HG02870 (cell line): ENCODE measurements at regions not wholly inside any gene's neighbourhood (a gene's known extent, or its start where the extent isn't known, plus 50 kb on each side); places are given as distances from the start of the nearest gene placed in this dataset.

Experiments
- ATAC-seq: cut with Tn5 transposase; IDR thresholded peaks from one replicate; pipeline ENCODE4 v1.9.1; 2021; ENCODE audit warnings: mild to moderate bottlenecking, moderate library complexity; ENCODE audit not compliant: unreplicated experiment

GRCh38 chr15:48032911-48033310 lies 87.9 kb upstream of the SLC24A5 start:
- ATAC-seq: no peak

DNA sequence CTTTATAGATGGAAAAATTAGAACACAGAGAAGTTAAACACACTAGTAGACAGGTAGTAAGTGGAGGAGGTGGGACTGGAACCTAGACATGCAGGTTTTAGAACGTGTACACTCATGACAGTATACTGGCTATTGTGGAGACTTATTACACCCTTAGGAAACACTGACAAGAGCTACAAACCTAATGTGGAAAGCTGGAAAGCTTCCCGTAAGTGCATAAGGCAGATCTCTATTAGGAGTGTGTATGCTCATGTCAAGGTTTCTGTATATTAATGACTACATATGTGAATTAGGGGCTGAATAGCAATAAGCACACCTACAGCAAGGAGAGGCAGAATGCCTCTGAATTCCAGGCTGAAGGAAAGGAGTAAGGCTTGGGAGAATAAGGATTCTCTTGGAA lies 82.6 kb upstream of the SLC24A5 start:
- ATAC-seq: no peak

GRCh38 chr15:48040166-48040817 lies 80.5 kb upstream of the SLC24A5 start:
- no peak for ATAC-seq

DNA sequence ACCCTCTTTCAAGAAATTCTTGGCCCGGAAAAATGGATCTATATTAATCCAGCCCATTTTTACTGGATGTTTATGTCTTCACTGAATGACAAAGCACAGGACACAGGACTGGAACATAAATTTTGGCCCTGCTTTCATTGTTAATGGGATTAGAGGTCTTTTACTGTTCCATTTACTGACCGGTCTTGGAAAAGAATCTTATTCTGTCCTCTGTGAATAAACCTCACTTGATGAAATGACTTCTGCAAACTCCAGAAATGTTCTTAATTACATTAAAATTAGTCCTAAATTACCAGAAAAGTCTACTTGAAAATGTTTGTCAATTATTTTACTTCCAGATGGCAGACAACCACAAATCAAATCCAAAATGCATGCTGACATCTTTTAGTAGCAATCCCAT lies 79.3 kb upstream of the SLC24A5 start:
- no peak for ATAC-seq

GRCh38 chr15:48046813-48047438 lies 73.9 kb upstream of the SLC24A5 start:
- ATAC-seq: peak; percentile 51

DNA sequence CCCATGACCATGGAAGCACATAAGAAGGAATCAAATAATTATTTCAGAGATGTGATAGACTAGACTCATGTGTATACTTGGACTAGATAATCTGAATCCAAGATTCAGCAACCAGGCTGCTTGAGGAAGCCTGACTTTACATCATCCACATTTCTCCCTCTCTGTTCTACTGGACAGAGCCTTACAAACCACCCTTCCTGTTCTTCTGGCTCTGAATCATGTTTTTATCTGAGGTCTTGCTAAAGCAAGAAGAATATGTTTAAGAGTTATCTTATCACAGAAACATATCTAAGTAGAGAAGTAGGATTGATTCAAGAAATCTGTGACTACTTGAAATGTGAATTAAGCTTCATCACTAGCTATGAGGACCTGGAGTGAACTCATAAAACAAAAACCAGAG lies 71.1 kb upstream of the SLC24A5 start:
- ATAC-seq: no peak

DNA sequence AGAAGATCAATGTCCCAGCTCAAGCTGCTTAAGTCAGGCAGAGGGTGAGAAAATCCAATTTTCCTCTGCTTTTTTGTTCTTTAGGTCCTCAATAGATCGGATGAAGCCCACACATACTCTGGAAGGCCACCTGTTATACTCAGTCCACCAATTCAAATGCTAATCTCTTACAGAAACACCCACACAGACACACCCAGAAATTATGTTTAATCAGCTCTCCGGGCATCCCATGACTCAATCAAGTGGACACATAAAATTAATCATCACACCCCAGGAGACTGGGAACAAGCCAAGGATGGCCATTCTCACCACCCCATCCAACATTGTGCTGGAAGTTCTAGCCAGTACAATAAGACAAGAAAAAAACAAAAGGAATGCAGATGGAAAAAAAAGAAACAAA lies 67.8 kb upstream of the SLC24A5 start:
- ATAC-seq: no peak

- ATAC-seq: no peak
These were observed 62.4 kb upstream of the SLC24A5 start for GRCh38 chr15:48058371-48058770.

DNA sequence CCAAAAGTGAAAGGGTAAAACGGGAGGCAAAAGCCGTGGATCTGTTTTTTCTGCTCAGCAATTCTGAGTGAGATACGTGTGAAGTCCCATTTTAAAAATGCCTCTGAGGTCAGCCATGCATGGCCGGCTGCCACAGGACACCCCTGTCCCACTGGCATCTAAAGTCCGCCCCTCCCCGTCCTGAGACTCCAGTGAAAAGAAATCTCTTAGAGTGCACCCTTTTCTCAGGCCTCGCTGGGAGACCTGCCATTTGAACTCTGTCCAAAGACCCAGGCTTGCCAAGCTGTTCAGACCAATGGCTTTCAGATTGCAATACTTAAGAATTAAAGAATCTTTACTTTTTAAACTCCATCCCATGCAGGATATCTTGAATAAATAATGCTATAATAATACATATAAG lies 61.0 kb upstream of the SLC24A5 start:
- no peak for ATAC-seq

DNA sequence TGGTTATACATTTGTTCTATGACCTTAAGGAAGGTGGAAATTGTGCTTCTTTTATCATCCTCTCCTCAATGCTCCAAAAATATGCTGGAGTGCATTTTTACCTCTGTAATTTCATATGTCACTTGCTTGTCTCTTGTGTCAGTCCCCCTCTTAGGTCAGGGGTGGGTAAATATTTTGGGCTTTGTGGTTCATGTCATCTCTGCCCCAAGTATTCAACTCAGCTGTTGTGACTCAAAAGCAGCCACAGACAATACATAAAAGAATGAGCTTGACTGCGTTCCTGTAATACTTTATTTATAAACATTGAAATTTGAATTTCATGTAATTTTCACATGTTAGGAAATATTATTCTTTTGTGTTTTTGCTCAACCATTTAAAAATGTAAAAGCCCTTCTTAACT lies 60.4 kb upstream of the SLC24A5 start:
- ATAC-seq: no peak

DNA sequence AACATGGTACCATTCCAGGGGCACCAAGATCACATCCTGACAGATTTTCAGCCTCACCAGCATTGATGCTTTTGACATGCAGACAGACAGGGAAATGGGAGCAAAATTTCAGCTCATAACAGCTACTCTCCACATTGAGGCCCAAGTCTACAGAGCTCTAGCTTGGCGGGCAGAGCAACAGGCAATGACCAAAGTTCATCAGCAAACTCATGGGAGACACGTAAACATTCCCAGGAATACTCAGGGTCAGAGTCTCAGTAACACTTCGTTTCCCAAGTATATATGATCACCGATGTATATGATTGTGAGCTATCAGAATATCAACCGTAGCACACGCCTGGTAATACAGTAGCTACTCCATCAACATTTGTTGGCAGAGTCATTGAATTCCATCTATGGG lies 59.2 kb upstream of the SLC24A5 start:
- ATAC-seq: no peak

DNA sequence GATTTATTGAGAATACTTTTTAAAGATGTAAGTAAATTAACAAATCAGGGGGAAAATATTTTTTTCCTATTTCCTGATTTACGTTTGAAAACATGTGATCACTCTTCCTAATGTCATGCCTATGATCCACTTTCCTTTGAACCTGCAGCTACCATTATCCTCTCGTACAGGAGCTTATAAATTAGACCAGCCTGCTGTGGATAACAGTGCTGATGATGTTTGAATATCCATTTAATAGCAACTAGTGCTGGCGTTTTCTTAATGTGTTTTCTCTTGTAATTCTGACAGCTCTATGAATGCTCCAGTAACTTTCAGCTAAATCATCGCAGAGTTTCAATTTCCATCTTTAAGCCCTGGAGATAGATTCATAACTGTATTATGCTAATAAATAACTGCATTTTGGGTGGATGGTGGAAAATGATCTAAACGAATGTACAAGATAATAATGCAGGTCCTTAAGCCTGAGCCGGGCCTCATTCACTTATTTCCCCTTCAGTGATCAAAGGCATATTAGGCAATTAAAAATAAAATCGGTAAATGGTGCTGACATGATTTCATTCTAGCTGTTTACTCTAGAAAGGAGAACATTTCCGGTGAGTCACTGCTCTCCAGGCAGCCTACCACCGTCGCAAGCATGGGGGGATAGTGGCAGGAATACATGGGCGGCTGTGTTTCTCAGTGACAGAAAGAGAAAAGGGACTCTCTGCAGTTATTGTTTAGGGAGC lies 58.5 kb upstream of the SLC24A5 start:
- ATAC-seq: no peak

DNA sequence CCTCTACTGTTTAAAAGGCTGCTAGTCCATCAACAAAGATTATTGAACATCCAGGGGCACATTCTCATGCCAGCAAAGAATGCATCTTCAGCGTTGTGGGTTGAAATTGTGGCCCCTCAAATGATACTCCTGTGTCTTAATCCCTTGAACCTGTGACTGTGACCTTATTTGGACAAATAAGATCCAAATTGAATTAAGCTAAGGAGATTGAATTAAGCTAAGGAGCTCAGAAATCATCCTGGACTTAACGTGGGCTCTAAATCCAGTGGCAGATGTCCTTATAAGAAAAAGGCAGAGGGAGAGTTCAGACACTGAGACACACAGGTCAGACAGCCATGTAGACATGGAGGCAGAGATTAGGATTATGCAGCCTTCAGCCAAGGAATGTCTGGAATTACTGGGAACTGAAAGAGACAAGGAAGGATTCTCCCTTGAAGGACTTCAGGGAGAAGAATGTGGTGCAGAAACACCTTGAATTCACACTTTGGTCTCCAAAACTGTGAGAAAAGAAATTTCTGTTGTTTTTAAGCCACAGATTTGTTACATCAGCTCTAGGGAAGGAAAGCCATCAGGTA lies 57.3 kb upstream of the SLC24A5 start:
- ATAC-seq: no peak

DNA sequence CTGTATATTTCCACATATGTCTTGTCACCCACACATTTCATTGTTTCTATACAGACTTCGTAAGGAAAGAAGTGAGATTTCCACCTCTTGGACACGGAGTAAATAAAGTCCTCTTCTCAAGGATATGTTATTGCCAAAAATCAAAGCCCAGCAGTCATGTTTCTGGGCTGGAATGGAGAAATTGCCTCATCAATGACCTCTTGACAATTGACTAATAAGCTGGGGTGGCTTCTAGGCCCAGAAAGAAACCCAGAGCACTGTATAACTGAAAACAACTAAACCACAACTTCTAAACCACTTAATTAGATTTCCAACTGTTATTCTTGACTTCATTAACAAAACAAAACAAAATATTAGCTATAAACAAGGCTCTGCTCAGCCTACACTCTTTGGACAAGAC lies 56.4 kb upstream of the SLC24A5 start:
- ATAC-seq: no peak

- no peak for ATAC-seq
These were observed 54.3 kb upstream of the SLC24A5 start for GRCh38 chr15:48066456-48066855.
